Globus pallidus (tissue), 1 donor: ENCODE measurements at regions not wholly inside any gene's neighbourhood (a gene's known extent, or its start where the extent isn't known, plus 50 kb on each side); places are given as distances from the start of the nearest gene placed in this dataset.
"Not testable (repeated sequence)": the region's sequence is repeated elsewhere in the genome, so short reads cannot be mapped to it uniquely, and the experiment has no call there.

Source experiments
- DNase-seq: peaks from one replicate; pipeline ENCODE4 v3.0.0-alpha.2; 2015; ENCODE audit warnings: low spot score

DNA sequence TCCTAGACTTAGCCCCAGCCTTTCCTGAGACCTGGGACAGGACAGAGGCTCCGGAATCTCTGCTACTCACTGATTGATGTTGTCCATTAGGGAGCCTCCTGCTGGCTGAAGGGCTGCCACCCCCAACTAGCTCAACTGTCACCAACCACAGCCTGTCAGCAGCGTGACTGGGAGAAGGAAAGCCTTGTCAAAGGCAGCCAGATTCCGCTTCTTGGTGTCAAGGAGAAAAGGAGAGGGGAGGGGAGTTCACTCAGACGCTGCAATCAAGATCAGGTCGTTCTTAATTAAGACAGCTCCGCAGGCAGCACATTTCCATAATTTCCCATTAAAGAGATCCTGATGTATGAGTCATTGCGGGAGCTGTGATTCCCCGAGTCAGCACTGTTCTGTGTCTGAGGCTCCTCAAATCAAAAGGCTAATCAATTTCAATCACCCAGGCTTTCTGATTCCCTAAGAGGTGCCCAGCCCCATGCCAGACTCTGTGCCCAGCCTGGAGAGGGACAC is 152.8 kb upstream of the ZBED5 start:
- DNase-seq = peak; percentile 34

GRCh38 chr11:11009179-11009578 is 151.3 kb upstream of the ZBED5 start:
- DNase-seq = no peak

DNA sequence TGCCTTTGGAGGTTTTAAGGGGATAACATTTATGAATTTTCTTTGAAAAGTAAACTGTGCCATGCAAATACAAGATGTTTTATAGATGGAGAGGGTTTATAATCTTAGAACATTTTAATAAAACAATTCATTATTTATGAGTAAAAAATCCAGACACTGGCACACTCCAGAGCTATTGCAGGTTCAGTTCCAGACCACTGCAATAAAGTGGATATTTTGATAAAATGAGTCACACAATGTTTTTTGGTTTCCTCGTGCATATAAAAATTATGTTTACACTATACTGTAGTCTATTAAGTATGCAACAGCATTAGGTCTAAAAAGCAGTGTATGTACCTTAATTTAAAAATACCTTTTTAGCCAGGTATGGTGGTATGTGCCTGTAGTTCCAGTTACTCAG is 146.2 kb upstream of the ZBED5 start:
- DNase-seq = no peak

DNA sequence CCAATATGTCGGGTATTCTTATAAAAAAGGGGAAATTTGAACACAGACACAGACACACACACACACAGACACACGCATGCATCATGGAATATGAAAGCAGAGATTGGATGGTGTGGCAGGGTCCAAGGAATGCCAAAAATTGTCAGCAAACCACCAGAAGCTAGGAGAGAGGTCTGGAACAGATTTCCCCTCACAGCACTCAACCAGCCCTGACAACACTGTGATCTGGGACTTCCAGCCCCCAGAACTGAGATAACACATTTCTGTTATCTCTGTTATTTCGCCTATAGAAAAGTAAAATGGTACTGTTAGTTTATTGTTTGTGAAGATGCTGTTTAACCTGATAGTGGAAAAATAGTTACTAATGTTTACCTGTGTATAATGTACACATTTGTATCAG is 145.4 kb upstream of the ZBED5 start:
- DNase-seq = no peak

DNA sequence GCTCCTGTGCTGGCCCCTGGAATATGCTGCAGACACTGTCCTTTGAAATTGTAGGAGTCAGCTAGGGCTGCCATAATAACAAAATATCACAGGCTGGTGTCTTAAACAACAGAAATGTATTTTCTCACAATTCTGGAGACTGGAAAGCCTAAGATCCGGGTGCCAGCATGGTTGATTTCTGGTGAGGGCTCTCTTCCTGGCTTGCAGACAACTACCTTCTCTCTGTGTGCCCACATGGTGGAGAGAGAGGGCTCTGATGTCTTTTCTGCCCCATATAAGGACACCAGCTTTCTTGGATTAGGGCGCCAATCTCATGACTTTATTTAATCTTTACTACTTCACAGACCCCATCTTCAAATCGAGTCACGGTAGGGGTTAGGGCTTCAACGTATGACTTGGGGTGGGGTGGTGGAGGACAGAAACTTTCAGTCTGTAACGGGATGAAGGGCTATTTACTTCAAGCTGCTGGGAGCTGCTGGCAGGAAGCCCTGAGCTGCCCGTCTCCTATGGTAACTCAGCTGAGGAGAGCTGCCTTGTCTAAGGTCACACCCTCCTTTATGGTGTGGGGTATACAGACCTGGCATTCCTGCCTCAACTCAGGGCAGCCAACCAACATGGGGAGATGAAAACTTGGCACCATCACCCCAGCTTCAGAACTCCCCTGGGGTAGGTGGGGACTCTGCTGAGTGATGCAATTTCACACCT is 142.9 kb upstream of the ZBED5 start:
- DNase-seq = no peak

DNA sequence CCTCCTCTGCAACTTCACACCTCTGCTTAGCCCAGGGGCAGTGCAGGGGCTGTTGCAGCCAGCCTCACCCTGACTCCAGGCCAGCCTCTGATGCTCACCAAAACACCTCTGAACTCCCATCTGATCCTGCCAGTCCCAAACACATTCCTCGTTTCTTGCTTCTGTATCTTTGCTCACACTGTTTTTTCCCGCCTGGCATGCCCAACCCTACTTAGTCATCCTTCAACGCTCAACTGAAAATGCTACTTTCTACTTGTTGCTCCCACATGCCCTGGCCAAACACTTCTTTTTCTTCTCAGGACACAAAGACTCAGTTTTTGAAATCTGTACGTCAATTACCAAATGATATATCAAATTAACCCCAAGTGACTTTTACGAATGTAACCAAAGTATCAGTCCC is 140.8 kb upstream of the ZBED5 start:
- no peak for DNase-seq

DNA sequence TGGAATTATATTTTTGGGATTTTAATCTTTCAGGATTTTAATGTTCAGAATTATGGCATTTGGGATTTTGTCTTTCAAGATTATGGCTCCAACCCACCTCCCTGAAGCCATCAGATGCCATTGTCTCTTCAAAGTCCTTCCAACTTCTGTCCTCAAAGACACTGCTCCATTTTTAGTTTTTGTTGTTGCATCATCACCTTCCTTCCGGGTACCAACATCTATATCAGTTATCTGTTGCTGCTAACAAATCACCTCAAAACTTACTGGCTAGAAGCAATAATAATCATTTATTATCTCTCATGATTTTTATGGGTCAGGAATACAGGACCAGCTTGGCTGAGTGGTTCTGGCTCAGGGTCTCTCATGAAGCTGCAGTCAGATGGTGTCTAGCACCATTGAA is 138.8 kb upstream of the ZBED5 start:
- no peak for DNase-seq

- no peak for DNase-seq
These were observed 135.8 kb upstream of the ZBED5 start for GRCh38 chr11:10993640-10994039.

GRCh38 chr11:10993186-10993585 is 135.3 kb upstream of the ZBED5 start:
- DNase-seq = no peak

GRCh38 chr11:10991393-10991792 is 133.5 kb upstream of the ZBED5 start:
- no peak for DNase-seq

- DNase-seq = no peak
These were observed 132.9 kb upstream of the ZBED5 start for GRCh38 chr11:10990637-10991193.

DNA sequence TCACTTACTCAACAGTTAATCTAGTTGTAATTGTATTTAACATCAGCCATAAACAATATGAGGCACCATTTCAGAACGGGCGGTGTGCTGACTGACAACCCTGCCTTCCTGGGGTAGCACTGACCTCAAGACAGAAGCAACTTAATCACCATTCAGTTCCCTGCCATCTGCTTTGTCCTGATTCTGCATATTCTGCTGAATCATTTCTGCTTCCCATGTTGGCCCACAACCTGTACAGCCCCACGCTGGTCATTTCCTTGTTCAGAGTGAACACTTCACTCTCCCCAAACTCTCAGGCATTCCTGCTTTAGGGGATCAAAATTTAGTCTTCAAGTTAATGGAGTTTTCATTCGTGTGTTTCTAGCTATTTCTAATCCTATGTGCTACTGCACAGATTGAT is 132.3 kb upstream of the ZBED5 start:
- no peak for DNase-seq

GRCh38 chr11:10986006-10986405 is 128.2 kb upstream of the ZBED5 start:
- no peak for DNase-seq

DNA sequence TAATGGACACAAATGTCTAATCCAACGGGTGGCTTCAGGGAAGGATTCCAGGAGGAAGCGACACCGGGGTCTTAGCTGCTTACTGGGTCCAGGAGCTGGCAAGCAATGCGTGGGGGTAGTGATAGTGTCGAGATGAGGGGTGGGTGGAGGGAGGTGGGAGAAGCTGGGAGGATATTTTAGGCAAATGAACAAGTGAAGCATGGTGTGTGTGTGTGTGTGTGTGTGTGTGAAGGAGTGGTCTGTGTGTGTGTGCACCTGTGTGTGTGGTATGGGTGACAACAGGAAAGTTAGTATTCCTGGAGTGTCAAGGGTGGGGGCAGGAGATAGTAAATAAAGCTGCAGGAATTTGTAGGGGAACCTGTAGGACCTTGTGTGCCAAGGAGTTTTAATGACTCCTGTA is 126.9 kb upstream of the ZBED5 start:
- no peak for DNase-seq

- no peak for DNase-seq
These were observed 126.4 kb upstream of the ZBED5 start for GRCh38 chr11:10984250-10984649.

- DNase-seq = no peak
These were observed 125.1 kb upstream of the ZBED5 start for GRCh38 chr11:10982704-10983510.

DNA sequence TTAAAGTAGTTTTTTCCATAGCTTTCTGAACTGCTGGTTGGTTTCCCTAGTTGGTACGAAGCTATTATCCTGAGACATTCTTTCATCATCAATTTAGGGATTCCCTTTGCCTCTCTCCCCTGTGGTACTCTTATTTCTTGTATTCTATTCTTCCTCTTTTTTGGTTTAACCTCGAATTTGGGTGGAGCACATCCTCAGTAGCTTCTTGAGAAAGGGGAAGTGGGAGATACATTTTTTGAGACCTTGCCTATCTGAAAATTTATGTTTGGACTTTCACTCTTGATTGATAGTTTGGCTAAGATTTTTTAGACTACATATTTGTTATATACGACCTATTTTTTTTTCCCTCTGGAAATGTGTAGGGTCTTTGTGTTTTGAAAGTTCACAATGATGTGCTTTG is 121.7 kb upstream of the ZBED5 start:
- DNase-seq = no peak

DNA sequence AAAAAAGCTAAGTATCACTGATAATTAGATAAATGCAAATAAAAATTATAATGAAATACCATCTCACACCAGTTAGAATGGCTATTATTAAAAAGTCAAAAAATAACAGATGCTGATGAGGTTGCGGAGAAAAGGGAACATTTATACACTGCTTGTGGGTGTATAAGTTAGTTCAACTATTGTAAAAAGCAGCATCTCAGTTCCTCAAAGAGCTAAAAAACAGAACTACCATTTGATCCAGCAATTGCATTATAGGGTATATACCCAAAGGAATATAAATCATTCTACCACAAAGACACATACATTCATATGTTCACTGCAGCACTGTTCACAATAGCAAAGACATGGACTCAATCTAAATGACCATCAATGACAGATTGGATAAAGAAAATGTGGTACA is 120.3 kb upstream of the ZBED5 start:
- DNase-seq = no peak

GRCh38 chr11:10975287-10975721 is 117.5 kb upstream of the ZBED5 start:
- DNase-seq = peak; percentile 5

DNA sequence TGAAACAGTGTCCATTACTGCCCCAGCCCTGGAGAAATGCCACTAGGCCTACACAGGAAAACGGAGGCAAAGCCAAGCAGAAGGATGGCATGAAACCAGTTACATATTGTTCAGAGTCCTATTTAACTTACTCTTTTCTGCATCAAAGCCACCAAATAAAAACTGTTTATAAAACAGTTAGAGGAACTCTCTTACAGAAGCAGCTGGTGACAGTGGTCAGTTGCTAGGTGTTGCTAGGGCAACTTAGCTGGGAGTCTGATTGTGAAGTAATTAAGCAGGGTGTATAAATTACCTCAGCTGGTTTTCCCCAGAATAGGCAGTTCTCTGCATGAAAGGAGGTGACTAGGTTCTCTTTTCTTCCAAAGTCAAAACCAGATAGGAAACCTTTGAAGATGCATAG is 115.6 kb upstream of the ZBED5 start:
- no peak for DNase-seq

- no peak for DNase-seq
These were observed 113.1 kb upstream of the ZBED5 start for GRCh38 chr11:10970926-10971325.

DNA sequence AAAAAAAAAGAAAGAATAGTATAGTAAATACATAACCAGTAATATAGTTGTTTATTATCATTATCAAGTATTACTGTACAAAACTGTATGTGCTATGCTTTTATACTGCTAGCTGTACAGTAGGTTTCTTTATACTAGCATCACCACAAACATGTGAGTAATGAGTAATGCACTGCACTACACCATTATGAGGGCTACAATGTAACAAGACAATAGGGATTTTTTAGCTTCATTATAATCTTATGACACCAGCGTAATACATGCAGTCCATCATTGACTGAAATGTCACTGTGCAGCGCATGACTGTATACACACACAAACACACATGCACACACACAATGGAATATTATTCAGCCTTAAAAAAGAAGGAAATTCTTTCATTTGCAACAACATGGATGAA is 111.5 kb upstream of the ZBED5 start:
- DNase-seq = no peak

- DNase-seq = not testable (repeated sequence)
These were observed 99.0 kb upstream of the ZBED5 start for GRCh38 chr11:10956884-10957283.
